ENCODE measurements at regions not wholly inside any gene's neighbourhood (a gene's known extent, or its start where the extent isn't known, plus 50 kb on each side); places are given as distances from the start of the nearest gene placed in this dataset.
"Not testable (repeated sequence)": the region's sequence is repeated elsewhere in the genome, so short reads cannot be mapped to it uniquely, and the experiment has no call there.

DNA sequence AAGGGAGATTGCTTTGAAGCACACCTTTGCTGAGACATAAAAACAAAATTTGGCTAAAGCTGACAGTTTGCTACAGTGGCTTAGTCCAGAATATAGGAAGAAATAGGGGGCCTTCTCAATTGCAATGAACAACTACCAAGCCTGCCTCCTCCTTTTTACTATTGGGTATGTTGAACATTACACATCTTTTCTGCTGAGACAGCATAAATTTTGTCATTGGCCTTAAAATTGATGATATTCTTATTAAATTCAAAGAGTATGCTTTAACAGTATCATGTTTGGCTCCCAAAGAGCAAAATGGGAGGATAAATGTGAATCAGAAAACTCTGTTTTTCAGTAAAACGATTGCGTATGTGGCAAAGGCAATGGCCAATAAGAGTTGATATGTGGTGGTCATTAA, 721.9 kb upstream of the IGFBP7 start:
- DNase-seq = no peak

- DNase-seq = no peak
Measured at GRCh38 chr4:57789666-57790065, 679.5 kb upstream of the IGFBP7 start.

GRCh38 chr4:57777876-57778275, 667.7 kb upstream of the IGFBP7 start:
- DNase-seq = no peak

GRCh38 chr4:57774681-57775080, 664.5 kb upstream of the IGFBP7 start:
- DNase-seq = no peak

- DNase-seq = no peak
Measured at GRCh38 chr4:57774171-57774570, 664.0 kb upstream of the IGFBP7 start.

DNA sequence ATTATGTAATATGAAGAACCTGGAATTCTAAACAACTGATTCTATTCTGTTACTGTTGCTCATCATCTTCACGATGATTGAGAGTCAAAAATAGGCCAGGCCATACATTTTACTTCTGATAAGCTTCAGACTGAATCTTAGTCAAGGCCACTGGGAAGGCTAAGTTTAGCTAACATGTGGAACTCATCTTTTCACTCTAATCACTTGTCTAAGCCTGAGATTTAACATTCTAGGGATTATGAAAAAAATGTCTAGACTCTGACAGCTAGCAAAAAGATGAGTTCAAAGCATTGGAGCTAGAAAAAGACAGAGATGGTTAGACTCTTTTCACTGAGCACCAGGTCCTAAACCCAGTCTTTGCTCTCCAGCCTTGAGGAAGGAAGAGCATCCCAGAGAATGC, 656.2 kb upstream of the IGFBP7 start:
- DNase-seq = no peak

DNA sequence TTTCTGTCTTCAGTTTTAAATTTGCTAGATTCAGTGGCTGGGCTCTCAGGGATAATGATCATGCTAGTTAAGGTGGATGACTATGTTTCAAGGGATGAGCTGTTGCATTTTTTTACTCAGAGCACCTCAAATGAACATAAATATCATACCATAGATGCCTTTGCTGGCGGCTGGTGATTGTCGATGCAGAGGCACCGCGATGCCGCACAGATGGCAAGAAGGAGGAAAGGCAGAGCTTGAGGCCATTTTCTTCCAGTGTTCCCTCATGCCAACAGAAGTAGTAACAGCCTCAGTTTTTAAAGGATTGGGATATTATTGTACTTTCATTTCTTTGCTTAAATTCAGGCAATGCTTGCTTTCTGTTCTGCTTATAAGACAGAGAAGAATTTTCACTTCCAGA, 654.7 kb upstream of the IGFBP7 start:
- no peak for DNase-seq

GRCh38 chr4:57763070-57763469, 652.9 kb upstream of the IGFBP7 start:
- DNase-seq = no peak

DNA sequence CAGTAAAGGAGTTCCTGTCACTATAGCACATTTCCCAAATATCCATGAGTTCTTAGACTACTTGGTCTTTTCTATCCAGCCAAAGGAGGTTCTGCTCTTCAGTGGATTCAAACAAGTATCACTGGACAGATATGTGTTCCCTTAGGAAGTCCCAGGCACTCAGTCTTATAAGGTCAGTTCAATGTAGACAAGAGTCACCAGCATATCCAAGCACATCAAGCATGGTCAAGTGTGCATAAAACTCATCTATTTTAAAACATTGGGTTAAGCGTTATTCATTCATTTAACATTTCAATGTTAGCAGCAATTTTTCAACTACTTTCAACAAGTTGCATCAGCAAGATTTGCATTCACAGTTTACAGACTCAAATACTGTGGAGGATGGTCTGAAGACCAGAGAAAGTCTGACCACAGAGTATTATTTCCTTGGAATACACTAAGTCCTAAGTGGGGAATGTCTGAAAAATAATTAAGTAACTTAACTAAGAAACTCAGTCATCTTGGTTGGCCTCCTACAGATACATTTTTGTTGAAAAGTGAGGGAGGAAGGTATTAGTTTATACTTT, 630.5 kb upstream of the IGFBP7 start:
- no peak for DNase-seq

DNA sequence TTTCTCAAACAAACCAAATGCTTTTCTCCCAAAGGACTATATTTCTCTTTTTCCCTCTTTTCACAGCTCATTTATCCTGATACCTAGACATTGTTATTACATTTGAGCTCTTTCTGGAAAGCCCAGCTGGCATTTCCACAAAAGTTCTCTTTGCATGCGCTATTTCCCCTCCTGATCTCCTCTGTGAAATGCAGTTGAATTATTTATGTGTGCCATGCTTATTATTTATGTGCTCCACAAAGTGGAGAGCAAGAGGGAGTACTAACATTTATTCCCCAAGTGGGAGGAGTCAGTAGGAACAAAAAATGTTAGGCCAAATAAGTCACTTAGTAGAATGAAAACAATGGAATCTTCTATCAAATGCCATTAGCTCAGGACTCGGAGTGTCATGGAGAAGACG, 626.6 kb upstream of the IGFBP7 start:
- no peak for DNase-seq

DNA sequence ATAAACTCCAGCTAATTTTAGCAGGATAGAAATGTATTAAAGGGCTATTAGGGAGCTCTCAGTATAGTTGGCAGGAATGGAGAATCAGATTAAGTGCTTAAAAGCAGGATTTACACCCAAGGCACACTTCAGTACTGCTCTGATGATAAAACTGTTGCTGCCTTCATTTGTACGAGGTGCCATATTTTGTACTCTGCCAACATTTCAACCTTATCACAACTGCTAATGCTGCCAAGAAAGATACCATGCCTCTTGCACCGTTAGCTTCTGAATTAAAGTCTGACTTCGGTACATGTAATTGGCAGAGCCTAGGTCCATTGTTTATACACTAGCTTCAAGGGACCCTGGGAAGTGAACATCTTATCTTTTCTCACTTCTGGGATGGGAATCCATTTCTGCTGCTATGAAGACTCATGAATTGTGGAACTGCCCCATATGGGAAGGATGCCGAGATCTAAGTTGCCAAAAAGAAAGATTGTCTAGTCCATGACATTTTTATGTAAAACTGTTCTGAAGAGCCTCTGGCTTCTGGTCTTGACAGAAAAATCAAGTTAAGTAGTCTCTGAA, 624.0 kb upstream of the IGFBP7 start:
- DNase-seq = no peak

DNA sequence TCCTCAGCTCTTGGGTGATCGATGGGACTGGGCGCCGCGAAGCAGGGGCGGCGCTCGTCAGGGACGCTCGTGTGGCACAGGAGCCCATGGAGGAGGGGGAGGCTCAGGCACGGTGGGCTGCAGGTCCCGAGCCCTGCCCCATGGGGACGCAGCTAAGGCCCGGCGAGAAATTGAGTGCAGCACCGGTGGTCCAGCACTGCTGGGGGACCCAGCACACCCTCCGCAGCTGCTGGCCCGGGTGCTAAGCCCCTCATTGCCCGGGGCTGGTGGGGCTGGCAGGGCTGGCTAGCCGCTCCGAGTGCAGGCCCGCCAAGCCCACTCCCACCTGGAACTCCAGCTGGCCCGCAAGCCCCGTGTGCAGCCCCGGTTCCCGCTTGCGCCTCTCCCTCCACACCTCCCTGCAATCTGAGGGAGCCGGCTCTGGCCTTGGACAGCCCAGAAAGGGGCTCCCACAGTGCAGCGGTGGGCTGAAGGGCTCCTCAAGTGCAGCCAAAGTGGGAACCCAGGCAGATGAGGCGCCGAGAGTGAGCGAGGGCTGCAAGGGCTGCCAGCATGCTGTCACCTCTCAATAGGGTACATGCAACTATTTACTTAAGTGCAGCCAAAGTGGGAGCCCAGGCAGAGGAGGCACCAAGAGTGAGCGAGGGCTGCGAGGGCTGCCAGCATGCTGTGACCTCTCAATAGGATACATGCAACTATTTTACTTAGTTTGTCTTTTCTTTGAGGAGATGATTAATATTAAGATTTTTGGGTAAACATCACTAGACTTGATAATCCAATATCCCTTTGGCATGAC, 619.8 kb upstream of the IGFBP7 start:
- not testable (repeated sequence) for DNase-seq

- no peak for DNase-seq
Measured at GRCh38 chr4:57726154-57726553, 616.0 kb upstream of the IGFBP7 start.

- no peak for DNase-seq
Measured at GRCh38 chr4:57719456-57719855, 609.3 kb upstream of the IGFBP7 start.

- not testable (repeated sequence) for DNase-seq
Measured at GRCh38 chr4:57714313-57714712, 604.1 kb upstream of the IGFBP7 start.

- DNase-seq = no peak
Measured at GRCh38 chr4:57710053-57710452, 599.9 kb upstream of the IGFBP7 start.

DNA sequence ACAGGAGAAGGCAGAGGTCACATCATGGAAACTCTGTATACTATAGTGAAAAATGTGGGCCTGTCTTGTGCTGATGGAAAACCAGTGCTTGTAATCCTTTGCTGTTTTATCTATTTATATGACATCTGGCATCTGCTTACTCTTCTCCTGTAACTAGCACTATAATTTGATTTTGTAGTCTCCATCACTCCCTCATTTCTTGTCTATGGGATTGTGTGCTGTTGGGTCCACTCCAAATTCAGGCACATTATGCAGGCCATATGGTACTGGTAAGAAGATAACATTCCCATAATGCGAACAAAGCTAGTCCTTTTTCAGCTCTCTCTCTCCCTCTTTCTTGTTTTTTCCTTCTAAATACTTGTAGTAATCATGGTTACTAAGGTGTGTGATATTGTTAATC, 581.2 kb upstream of the IGFBP7 start:
- DNase-seq = no peak

DNA sequence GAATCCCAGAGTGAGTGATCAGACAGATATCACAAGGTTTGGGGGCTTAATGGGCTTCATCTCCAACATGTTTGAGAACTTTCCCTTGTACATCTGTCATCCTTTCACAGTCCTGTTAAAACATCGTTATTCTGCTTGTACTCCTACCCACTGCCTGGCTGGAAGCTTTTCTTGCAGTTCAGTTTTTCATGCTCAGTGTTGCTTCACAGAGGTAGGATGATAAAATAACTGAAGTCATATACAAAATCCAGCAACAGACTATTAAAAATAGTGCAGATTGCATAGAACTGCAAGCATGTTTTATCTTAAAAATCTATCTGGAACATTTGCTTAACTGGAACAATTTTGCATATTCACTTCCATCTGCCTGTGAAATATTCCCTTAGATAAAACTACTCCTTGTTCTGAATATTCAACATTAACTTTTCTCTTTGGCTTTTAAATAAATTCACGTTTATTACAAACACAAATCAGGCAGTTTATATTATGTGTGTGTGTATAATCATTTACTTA, 579.6 kb upstream of the IGFBP7 start:
- DNase-seq = no peak

GRCh38 chr4:57682275-57682674, 572.1 kb upstream of the IGFBP7 start:
- no peak for DNase-seq

- no peak for DNase-seq
Measured at GRCh38 chr4:57679969-57680368, 569.8 kb upstream of the IGFBP7 start.

- no peak for DNase-seq
Measured at GRCh38 chr4:57676394-57676793, 566.2 kb upstream of the IGFBP7 start.

- DNase-seq = no peak
Measured at GRCh38 chr4:57672846-57673433, 562.8 kb upstream of the IGFBP7 start.

DNA sequence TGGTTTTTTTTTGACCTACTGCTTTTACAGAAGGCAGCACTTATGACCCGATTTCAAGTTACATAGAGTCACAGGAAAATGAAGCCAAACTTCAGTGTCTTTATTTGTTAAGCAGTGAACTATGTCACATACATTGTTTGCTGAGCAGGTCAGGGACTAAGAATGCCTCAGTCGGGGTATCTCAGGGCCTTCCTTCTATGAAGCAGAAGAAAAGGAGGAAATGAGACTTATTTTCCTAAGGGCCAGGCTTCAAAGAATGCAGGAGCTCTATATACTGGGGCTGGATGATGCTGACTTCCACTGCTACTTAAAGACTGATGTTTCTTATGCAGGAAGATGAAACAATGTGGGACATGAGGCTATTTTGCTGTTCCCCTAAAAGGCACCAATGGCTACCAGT, 558.4 kb upstream of the IGFBP7 start:
- no peak for DNase-seq

GRCh38 chr4:57665806-57666205, 555.6 kb upstream of the IGFBP7 start:
- DNase-seq = no peak

All from NCI-H510A treated with DMSO at 0.1 percent for 48 hours (cell line).